ENCODE measurements at regions not wholly inside any gene's neighbourhood (a gene's known extent, or its start where the extent isn't known, plus 50 kb on each side); places are given as distances from the start of the nearest gene placed in this dataset.
A peak's percentile ranks its signal among the peaks of the same experiment; 100 is the strongest.
"Not testable (repeated sequence)": the region's sequence is repeated elsewhere in the genome, so short reads cannot be mapped to it uniquely, and the experiment has no call there.

DNA sequence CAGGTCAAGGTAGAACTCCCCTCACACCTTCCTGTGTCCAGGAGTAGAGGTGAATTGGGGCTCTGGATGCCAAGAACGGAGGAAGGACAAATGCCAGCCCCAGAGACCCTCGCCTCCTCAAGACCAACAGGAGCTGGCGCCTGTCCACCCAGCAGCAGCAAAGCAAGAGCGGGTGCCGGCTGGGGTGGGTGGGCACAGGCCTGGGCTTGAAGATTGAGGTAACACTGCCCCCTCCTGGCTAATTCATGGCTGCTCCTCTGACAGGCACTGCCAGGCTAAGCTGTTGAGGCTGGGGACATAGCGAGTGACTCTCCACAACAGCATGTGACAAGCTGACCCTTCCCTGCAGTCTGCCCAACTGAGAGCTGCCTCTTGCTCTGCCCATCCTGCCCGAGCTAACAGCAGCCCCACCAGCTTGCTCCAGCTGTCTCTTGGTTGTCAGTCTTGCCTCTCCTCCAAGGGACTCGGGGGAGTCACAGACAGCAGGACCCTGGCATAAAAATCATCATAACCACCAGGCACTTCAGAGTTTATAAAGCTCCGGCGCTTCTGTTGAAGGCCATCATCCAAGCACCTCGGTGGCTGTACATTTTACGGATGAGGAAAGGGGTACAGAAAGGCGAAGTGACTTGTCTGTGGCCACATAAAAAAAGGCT, 202.3 kb downstream of the TBC1D2B start:
- H3K27ac ChIP-seq (ENCODE audit: low read depth in 2 of 2, low read length in 2 of 2); H3K9me3 ChIP-seq (ENCODE audit: control insufficient read depth in 2 of 3, insufficient read depth in 1 of 3, low read length in 3 of 3); H3K27me3 ChIP-seq (ENCODE audit: control insufficient read depth, insufficient read depth, low read length); H3K4me1 ChIP-seq (ENCODE audit: control insufficient read depth in 2 of 3, insufficient read depth in 2 of 3, low read depth in 1 of 3, low read length in 3 of 3); FAIRE-seq; intact Hi-C loops (cut with DNase I); H3K4me3 ChIP-seq (ENCODE audit: low read length in 3 of 3); H3K36me3 ChIP-seq (ENCODE audit: control insufficient read depth in 2 of 3, insufficient read depth in 3 of 3, low read length in 3 of 3); H3K9ac ChIP-seq (ENCODE audit: low read length in 3 of 3): not testable (repeated sequence)
- TF ChIP-seq, protein P1, sequence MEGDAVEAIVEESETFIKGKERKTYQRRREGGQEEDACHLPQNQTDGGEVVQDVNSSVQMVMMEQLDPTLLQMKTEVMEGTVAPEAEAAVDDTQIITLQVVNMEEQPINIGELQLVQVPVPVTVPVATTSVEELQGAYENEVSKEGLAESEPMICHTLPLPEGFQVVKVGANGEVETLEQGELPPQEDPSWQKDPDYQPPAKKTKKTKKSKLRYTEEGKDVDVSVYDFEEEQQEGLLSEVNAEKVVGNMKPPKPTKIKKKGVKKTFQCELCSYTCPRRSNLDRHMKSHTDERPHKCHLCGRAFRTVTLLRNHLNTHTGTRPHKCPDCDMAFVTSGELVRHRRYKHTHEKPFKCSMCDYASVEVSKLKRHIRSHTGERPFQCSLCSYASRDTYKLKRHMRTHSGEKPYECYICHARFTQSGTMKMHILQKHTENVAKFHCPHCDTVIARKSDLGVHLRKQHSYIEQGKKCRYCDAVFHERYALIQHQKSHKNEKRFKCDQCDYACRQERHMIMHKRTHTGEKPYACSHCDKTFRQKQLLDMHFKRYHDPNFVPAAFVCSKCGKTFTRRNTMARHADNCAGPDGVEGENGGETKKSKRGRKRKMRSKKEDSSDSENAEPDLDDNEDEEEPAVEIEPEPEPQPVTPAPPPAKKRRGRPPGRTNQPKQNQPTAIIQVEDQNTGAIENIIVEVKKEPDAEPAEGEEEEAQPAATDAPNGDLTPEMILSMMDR (IDR thresholded peaks at IDR 0.05; ENCODE audit: borderline replicate concordance, extremely low read depth, insufficient read depth): peak; percentile 62
- peak; percentile 72 to 89 (median 87) for DNase-seq

GRCh38 chr15:77874063-77874462, 203.4 kb downstream of the TBC1D2B start:
- H3K27me3 ChIP-seq (ENCODE audit: control insufficient read depth, insufficient read depth, low read length): no peaks in the 10 kb centered on the region
- no peak overlapping the region for H3K27ac ChIP-seq (ENCODE audit: low read depth in 2 of 2, low read length in 2 of 2)
- TF ChIP-seq, protein P1 (IDR thresholded peaks at IDR 0.05; ENCODE audit: borderline replicate concordance, extremely low read depth, insufficient read depth): no peak
- no peaks in the 10 kb centered on the region for H3K36me3 ChIP-seq (ENCODE audit: control insufficient read depth in 2 of 3, insufficient read depth in 3 of 3, low read length in 3 of 3)
- intact Hi-C loops (cut with DNase I): no loop called here
- H3K9me3 ChIP-seq (ENCODE audit: control insufficient read depth in 2 of 3, insufficient read depth in 1 of 3, low read length in 3 of 3): no peaks in the 10 kb centered on the region
- no peak for FAIRE-seq
- H3K4me3 ChIP-seq (ENCODE audit: low read length in 3 of 3): no peak overlapping the region
- H3K4me1 ChIP-seq (ENCODE audit: control insufficient read depth in 2 of 3, insufficient read depth in 2 of 3, low read depth in 1 of 3, low read length in 3 of 3): no peaks in the 10 kb centered on the region
- DNase-seq: peak in 1 of 5 donors; percentile 57
- no peak overlapping the region for H3K9ac ChIP-seq (ENCODE audit: low read length in 3 of 3)

GRCh38 chr15:77872521-77873425, 204.7 kb downstream of the TBC1D2B start:
- peak in 2 of 5 donors; percentile 51 for DNase-seq
- H3K9ac ChIP-seq (ENCODE audit: low read length in 3 of 3); H3K4me3 ChIP-seq (ENCODE audit: low read length in 3 of 3); intact Hi-C loops (cut with DNase I); FAIRE-seq; H3K27ac ChIP-seq (ENCODE audit: low read depth in 2 of 2, low read length in 2 of 2); H3K36me3 ChIP-seq (ENCODE audit: control insufficient read depth in 2 of 3, insufficient read depth in 3 of 3, low read length in 3 of 3); H3K4me1 ChIP-seq (ENCODE audit: control insufficient read depth in 2 of 3, insufficient read depth in 2 of 3, low read depth in 1 of 3, low read length in 3 of 3); H3K27me3 ChIP-seq (ENCODE audit: control insufficient read depth, insufficient read depth, low read length); H3K9me3 ChIP-seq (ENCODE audit: control insufficient read depth in 2 of 3, insufficient read depth in 1 of 3, low read length in 3 of 3): not testable (repeated sequence)

GRCh38 chr15:77871852-77872371, 205.6 kb downstream of the TBC1D2B start:
- no peak overlapping the region for H3K27ac ChIP-seq (ENCODE audit: low read depth in 2 of 2, low read length in 2 of 2)
- FAIRE-seq (no peak), DNase-seq (peak in 3 of 5 donors; percentile 30 to 76 (median 67))
- H3K4me3 ChIP-seq (ENCODE audit: low read length in 3 of 3): no peak overlapping the region
- TF ChIP-seq, protein P1 (IDR thresholded peaks at IDR 0.05; ENCODE audit: borderline replicate concordance, extremely low read depth, insufficient read depth): no peak
- H3K9me3 ChIP-seq (ENCODE audit: control insufficient read depth in 2 of 3, insufficient read depth in 1 of 3, low read length in 3 of 3): no peaks in the 10 kb centered on the region
- no peaks in the 10 kb centered on the region for H3K4me1 ChIP-seq (ENCODE audit: control insufficient read depth in 2 of 3, insufficient read depth in 2 of 3, low read depth in 1 of 3, low read length in 3 of 3)
- no peak overlapping the region for H3K9ac ChIP-seq (ENCODE audit: low read length in 3 of 3)
- H3K27me3 ChIP-seq (ENCODE audit: control insufficient read depth, insufficient read depth, low read length): no peaks in the 10 kb centered on the region
- intact Hi-C loops (cut with DNase I): no loop called here
- H3K36me3 ChIP-seq (ENCODE audit: control insufficient read depth in 2 of 3, insufficient read depth in 3 of 3, low read length in 3 of 3): no peaks in the 10 kb centered on the region

All from kidney (tissue), 13 donors.